Neural progenitor cell (in vitro differentiated cells): ENCODE measurements at regions not wholly inside any gene's neighbourhood (a gene's known extent, or its start where the extent isn't known, plus 50 kb on each side); places are given as distances from the start of the nearest gene placed in this dataset.

Experiments
- DNase-seq: peaks from one replicate; pipeline ENCODE4 v3.0.0-alpha.2; 2016; ENCODE audit warnings: low spot score
- H2AFZ ChIP-seq: fragments of 200-600 bp; sonication (generic); replicated peaks from 2 replicates; pipeline ENCODE4 v1.6.1; 2016; ENCODE audit warnings: antibody characterized with exemption
- H3F3A ChIP-seq: fragments of 200-600 bp; sonication (generic); 2 replicates; pipeline ENCODE4 v1.6.1; 2016; ENCODE audit warnings: antibody characterized with exemption, low read depth
- H3K27ac ChIP-seq: fragments of 200-600 bp; sonication (generic); 2 replicates; pipeline ENCODE4 v1.5.1; 2016; ENCODE audit warnings: mild to moderate bottlenecking
- H3K27me3 ChIP-seq: fragments of 200-600 bp; sonication (generic); 2 replicates; pipeline ENCODE4 v1.6.1; 2016; ENCODE audit warnings: mild to moderate bottlenecking, moderate library complexity
- H3K36me3 ChIP-seq: fragments of 200-600 bp; sonication (generic); 2 replicates; pipeline ENCODE4 v1.5.1; 2016
- H3K4me1 ChIP-seq: fragments of 200-600 bp; sonication (generic); 2 replicates; pipeline ENCODE4 v1.6.1; 2016; ENCODE audit warnings: mixed run types
- H3K4me2 ChIP-seq: fragments of 200-600 bp; sonication (generic); 2 replicates; pipeline ENCODE4 v1.6.1; 2016
- H3K4me3 ChIP-seq: fragments of 200-600 bp; sonication (generic); 2 replicates; pipeline ENCODE4 v1.5.1; 2016
- H3K79me2 ChIP-seq: fragments of 200-600 bp; sonication (generic); 2 replicates; pipeline ENCODE4 v1.6.1; 2016; ENCODE audit warnings: low read depth
- H3K9ac ChIP-seq: fragments of 200-600 bp; sonication (generic); 2 replicates; pipeline ENCODE4 v1.6.1; 2016
- H3K9me3 ChIP-seq: fragments of 200-600 bp; sonication (generic); 2 replicates; pipeline ENCODE4 v1.5.1; 2016; ENCODE audit warnings: low read depth
- H4K20me1 ChIP-seq: fragments of 200-600 bp; sonication (generic); 2 replicates; pipeline ENCODE4 v1.6.1; 2016; ENCODE audit warnings: low read depth
- H3K27ac Mint-ChIP-seq: 3 replicates; pipeline ENCODE4 v1.8.0; 2021; ENCODE audit warnings: mixed read lengths
- H3K27me3 Mint-ChIP-seq: 2 replicates; pipeline ENCODE4 v1.8.0; 2022; ENCODE audit warnings: low read depth, mild to moderate bottlenecking, inconsistent platforms, moderate library complexity, mixed read lengths; ENCODE audit not compliant: insufficient read depth
- H3K36me3 Mint-ChIP-seq: 3 replicates; pipeline ENCODE4 v1.8.0; 2021; ENCODE audit warnings: mixed read lengths
- H3K4me1 Mint-ChIP-seq: 3 replicates; pipeline ENCODE4 v1.8.0; 2021; ENCODE audit warnings: mixed read lengths
- H3K4me3 Mint-ChIP-seq: 3 replicates; pipeline ENCODE4 v1.8.0; 2021; ENCODE audit warnings: mild to moderate bottlenecking, moderate library complexity, mixed read lengths
- H3K9me3 Mint-ChIP-seq: 3 replicates; pipeline ENCODE4 v1.8.0; 2020; ENCODE audit warnings: mixed read lengths
- EZH2 ChIP-seq: fragments of 200-600 bp; sonication (generic); IDR thresholded peaks from 2 replicates; pipeline ENCODE4 v1.6.1; 2017; ENCODE audit warnings: antibody characterized with exemption, mild to moderate bottlenecking, moderate library complexity
- EZH2phosphoT487 ChIP-seq: fragments of 200-600 bp; sonication (generic); IDR thresholded peaks from 2 replicates; pipeline ENCODE4 v1.6.1; 2017; ENCODE audit warnings: antibody characterized with exemption
- TF ChIP-seq, protein P1 (sequence below): fragments of 200-600 bp; sonication (generic); IDR thresholded peaks from 2 replicates; pipeline ENCODE4 v1.5.1; 2017; ENCODE audit warnings: antibody characterized with exemption, mild to moderate bottlenecking

DNA sequence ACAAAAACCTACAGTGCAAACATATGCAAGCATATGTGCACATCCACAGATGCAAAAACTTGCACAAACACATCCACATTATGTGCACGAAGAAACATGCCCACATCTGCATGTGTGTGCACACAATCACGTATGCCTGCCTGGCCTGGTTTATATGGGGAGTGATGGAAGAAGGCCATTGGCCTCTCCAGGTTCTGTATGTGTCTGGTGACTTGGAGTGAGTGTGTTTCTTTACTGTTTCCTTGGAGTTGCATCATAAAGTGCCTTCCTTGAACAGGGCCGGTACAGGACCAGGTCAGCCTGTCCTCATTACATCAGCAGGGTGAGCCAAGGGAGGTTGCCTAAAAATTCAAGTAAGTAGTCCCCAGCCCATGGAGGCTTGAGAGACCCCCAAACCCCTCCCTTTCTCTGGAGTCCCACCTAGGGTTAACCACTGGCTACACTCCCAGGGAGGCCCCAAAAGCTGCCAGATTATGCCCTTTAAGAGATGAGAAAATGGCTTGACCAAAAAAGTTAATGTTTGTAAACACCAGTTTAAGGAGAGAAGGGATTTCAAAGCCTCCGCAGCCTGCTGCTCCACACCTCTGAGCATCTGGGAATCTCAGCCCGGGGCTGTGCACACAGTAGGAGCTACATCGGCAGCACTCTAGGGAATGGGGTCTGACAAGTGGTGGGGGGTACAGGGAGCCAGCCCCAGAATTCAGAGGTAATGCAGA is 140.8 kb downstream of the VEGFA start:
- DNase-seq = no peak
- H3K79me2 ChIP-seq = no peaks in the 10 kb centered on the region
- no peak overlapping the region for H3K4me3 Mint-ChIP-seq
- no peaks in the 10 kb centered on the region for H3F3A ChIP-seq
- H4K20me1 ChIP-seq = no peaks in the 10 kb centered on the region
- H3K27me3 Mint-ChIP-seq = peaks cover 11% of the 10 kb centered on the region
- no peaks in the 10 kb centered on the region for H3K36me3 ChIP-seq
- no peaks in the 10 kb centered on the region for H3K9me3 Mint-ChIP-seq
- no peak overlapping the region for H3K4me2 ChIP-seq
- no peaks in the 10 kb centered on the region for H3K9me3 ChIP-seq
- no peak for TF ChIP-seq EZH2phosphoT487
- TF ChIP-seq, protein P1, sequence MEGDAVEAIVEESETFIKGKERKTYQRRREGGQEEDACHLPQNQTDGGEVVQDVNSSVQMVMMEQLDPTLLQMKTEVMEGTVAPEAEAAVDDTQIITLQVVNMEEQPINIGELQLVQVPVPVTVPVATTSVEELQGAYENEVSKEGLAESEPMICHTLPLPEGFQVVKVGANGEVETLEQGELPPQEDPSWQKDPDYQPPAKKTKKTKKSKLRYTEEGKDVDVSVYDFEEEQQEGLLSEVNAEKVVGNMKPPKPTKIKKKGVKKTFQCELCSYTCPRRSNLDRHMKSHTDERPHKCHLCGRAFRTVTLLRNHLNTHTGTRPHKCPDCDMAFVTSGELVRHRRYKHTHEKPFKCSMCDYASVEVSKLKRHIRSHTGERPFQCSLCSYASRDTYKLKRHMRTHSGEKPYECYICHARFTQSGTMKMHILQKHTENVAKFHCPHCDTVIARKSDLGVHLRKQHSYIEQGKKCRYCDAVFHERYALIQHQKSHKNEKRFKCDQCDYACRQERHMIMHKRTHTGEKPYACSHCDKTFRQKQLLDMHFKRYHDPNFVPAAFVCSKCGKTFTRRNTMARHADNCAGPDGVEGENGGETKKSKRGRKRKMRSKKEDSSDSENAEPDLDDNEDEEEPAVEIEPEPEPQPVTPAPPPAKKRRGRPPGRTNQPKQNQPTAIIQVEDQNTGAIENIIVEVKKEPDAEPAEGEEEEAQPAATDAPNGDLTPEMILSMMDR = no peak
- no peak for TF ChIP-seq EZH2
- peaks cover 37% of the 10 kb centered on the region for H3K4me1 Mint-ChIP-seq
- H3K9ac ChIP-seq = no peak overlapping the region
- no peak overlapping the region for H2AFZ ChIP-seq
- no peaks in the 10 kb centered on the region for H3K27me3 ChIP-seq
- H3K4me3 ChIP-seq = no peak overlapping the region
- no peak overlapping the region for H3K27ac ChIP-seq
- H3K27ac Mint-ChIP-seq = peak overlapping the region; percentile 76
- no peaks in the 10 kb centered on the region for H3K36me3 Mint-ChIP-seq
- H3K4me1 ChIP-seq = peaks cover 28% of the 10 kb centered on the region

DNA sequence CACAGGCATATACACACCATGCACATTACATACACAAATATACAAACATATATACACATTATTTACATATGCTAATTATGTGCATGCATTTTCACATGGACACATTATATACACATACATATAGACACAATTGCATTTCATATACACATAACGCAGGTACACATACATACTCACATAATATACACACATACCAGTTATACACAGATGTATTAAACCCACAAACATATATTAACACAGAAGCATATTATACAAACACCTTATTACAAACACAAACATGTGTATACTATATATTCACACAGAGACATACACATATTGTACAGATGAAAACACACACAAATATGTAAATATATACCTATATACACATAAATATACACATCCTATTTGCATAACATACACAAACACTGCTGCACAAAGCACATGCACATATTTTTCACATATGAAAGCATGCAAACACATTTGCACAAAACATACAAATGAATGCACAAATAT is 140.2 kb downstream of the VEGFA start:
- H3K36me3 ChIP-seq = no peaks in the 10 kb centered on the region
- H3F3A ChIP-seq = no peaks in the 10 kb centered on the region
- Mint-ChIP-seq H3K27ac (peak overlapping the region; percentile 70), H3K36me3 (no peaks in the 10 kb centered on the region), H3K9me3 (no peaks in the 10 kb centered on the region), H3K4me1 (peaks cover 33% of the 10 kb centered on the region), H3K4me3 (no peak overlapping the region), H3K27me3 (peaks cover 11% of the 10 kb centered on the region)
- no peak overlapping the region for H3K27ac ChIP-seq
- no peaks in the 10 kb centered on the region for H3K27me3 ChIP-seq
- H3K4me1 ChIP-seq = peaks cover 28% of the 10 kb centered on the region
- H3K4me3 ChIP-seq = no peak overlapping the region
- TF ChIP-seq EZH2 (no peak), EZH2phosphoT487 (no peak)
- TF ChIP-seq, protein P1 = no peak
- H3K4me2 ChIP-seq = no peak overlapping the region
- DNase-seq = no peak
- H4K20me1 ChIP-seq = no peaks in the 10 kb centered on the region
- no peaks in the 10 kb centered on the region for H3K79me2 ChIP-seq
- no peak overlapping the region for H3K9ac ChIP-seq
- H2AFZ ChIP-seq = no peak overlapping the region
- no peaks in the 10 kb centered on the region for H3K9me3 ChIP-seq

DNA sequence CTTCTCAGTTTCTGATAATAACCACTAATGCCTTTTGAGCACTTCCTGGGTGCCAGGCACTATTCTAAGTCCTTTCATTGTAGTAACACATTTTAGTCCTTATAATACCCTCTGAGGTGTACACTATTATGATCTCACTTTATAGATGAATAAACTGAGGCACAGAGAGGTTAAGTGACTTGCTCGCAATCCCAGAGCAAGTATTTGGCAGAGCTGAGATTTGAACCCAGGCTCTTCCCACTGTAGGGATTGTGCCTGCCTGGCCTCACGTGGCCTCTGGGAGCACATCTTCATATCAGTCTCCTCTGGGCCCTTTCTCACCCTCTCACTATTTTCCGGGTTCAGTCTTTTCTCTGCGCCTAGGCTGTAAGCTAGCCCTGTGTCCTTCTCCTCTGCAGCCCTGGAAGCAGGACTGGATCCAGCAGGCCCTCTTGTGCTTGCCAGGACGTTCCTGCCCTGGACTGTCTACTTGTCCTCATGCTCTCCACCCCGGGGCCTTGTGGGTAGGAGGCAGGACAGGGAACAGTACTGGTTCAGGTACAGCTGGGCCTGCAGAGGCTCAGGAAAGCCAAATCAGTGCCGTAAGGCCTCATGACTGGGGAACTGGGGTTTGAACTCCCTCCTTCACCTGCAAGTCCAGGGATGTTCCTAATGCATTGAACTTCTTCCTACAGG is 139.6 kb downstream of the VEGFA start:
- Histone ChIP-seq H3K9ac (no peak overlapping the region), H3K9me3 (no peaks in the 10 kb centered on the region), H3F3A (no peaks in the 10 kb centered on the region), H3K4me2 (no peak overlapping the region), H3K27ac (no peak overlapping the region), H4K20me1 (no peaks in the 10 kb centered on the region), H3K4me1 (peaks cover 26% of the 10 kb centered on the region), H3K4me3 (no peak overlapping the region), H2AFZ (no peak overlapping the region), H3K36me3 (no peaks in the 10 kb centered on the region), H3K79me2 (no peaks in the 10 kb centered on the region), H3K27me3 (no peaks in the 10 kb centered on the region)
- Mint-ChIP-seq H3K9me3 (no peaks in the 10 kb centered on the region), H3K36me3 (no peaks in the 10 kb centered on the region), H3K27me3 (peaks cover 11% of the 10 kb centered on the region), H3K4me1 (peaks cover 31% of the 10 kb centered on the region), H3K27ac (no peak overlapping the region), H3K4me3 (no peak overlapping the region)
- TF ChIP-seq, protein P1 = no peak
- TF ChIP-seq EZH2 = no peak
- no peak for TF ChIP-seq EZH2phosphoT487
- no peak for DNase-seq
